ENCODE measurements at regions not wholly inside any gene's neighbourhood (a gene's known extent, or its start where the extent isn't known, plus 50 kb on each side); places are given as distances from the start of the nearest gene placed in this dataset.
"Not testable (repeated sequence)": the region's sequence is repeated elsewhere in the genome, so short reads cannot be mapped to it uniquely, and the experiment has no call there.

GRCh38 chr5:4570047-4570995, 569.8 kb upstream of the ADAMTS16 start:
- no peak for DNase-seq (ENCODE audit: low read depth)

- DNase-seq (ENCODE audit: low read depth) = no peak
Measured at GRCh38 chr5:4571248-4571948, 568.7 kb upstream of the ADAMTS16 start.

- no peak for DNase-seq (ENCODE audit: low read depth)
Measured at GRCh38 chr5:4572311-4573100, 567.6 kb upstream of the ADAMTS16 start.

GRCh38 chr5:4575608-4576007, 564.5 kb upstream of the ADAMTS16 start:
- DNase-seq (ENCODE audit: low read depth) = no peak

- no peak for DNase-seq (ENCODE audit: low read depth)
Measured at GRCh38 chr5:4576161-4576748, 563.9 kb upstream of the ADAMTS16 start.

- DNase-seq (ENCODE audit: low read depth) = no peak
Measured at GRCh38 chr5:4576908-4577307, 563.2 kb upstream of the ADAMTS16 start.

- no peak for DNase-seq (ENCODE audit: low read depth)
Measured at GRCh38 chr5:4579679-4580078, 560.5 kb upstream of the ADAMTS16 start.

- DNase-seq (ENCODE audit: low read depth) = no peak
Measured at GRCh38 chr5:4580772-4581171, 559.4 kb upstream of the ADAMTS16 start.

- DNase-seq (ENCODE audit: low read depth) = no peak
Measured at GRCh38 chr5:4581289-4581688, 558.8 kb upstream of the ADAMTS16 start.

GRCh38 chr5:4584982-4585381, 555.1 kb upstream of the ADAMTS16 start:
- DNase-seq (ENCODE audit: low read depth) = no peak

- no peak for DNase-seq (ENCODE audit: low read depth)
Measured at GRCh38 chr5:4613440-4613839, 526.7 kb upstream of the ADAMTS16 start.

- no peak for DNase-seq (ENCODE audit: low read depth)
Measured at GRCh38 chr5:4614088-4614487, 526.0 kb upstream of the ADAMTS16 start.

- not testable (repeated sequence) for DNase-seq (ENCODE audit: low read depth)
Measured at GRCh38 chr5:4615369-4615768, 524.8 kb upstream of the ADAMTS16 start.

GRCh38 chr5:4625206-4625896, 514.8 kb upstream of the ADAMTS16 start:
- no peak for DNase-seq (ENCODE audit: low read depth)

GRCh38 chr5:4627131-4627530, 513.0 kb upstream of the ADAMTS16 start:
- no peak for DNase-seq (ENCODE audit: low read depth)

GRCh38 chr5:4627929-4628328, 512.2 kb upstream of the ADAMTS16 start:
- no peak for DNase-seq (ENCODE audit: low read depth)

- DNase-seq (ENCODE audit: low read depth) = no peak
Measured at GRCh38 chr5:4628645-4629385, 511.3 kb upstream of the ADAMTS16 start.

GRCh38 chr5:4630031-4630430, 510.1 kb upstream of the ADAMTS16 start:
- no peak for DNase-seq (ENCODE audit: low read depth)

- no peak for DNase-seq (ENCODE audit: low read depth)
Measured at GRCh38 chr5:4634342-4634741, 505.8 kb upstream of the ADAMTS16 start.

GRCh38 chr5:4636378-4636777, 503.8 kb upstream of the ADAMTS16 start:
- no peak for DNase-seq (ENCODE audit: low read depth)

GRCh38 chr5:4639946-4640345, 500.2 kb upstream of the ADAMTS16 start:
- no peak for DNase-seq (ENCODE audit: low read depth)
